ENCODE measurements at regions not wholly inside any gene's neighbourhood (a gene's known extent, or its start where the extent isn't known, plus 50 kb on each side); places are given as distances from the start of the nearest gene placed in this dataset.

GRCh38 chr3:34419801-34420200 lies 621.4 kb downstream of the PDCD6IP start:
- Histone ChIP-seq H3K36me3 (ENCODE audit: insufficient read depth) (no peaks in the 10 kb centered on the region), H3F3A (replicated peaks; ENCODE audit: low read depth) (no peaks in the 10 kb centered on the region), H3K4me3 (no peak overlapping the region), H3K27ac (ENCODE audit: low read depth) (no peak overlapping the region), H3K4me1 (ENCODE audit: insufficient read depth) (no peaks in the 10 kb centered on the region), H3K27me3 (ENCODE audit: insufficient read depth) (no peaks in the 10 kb centered on the region), H3K79me2 (replicated peaks; ENCODE audit: insufficient read depth) (no peaks in the 10 kb centered on the region), H2AFZ (no peak overlapping the region), H3K4me2 (no peak overlapping the region), H3K9me2 (ENCODE audit: insufficient read depth) (0 out of 2 replicates have a peak, but pooled peaks cover 3% of the 10 kb centered on the region), H4K20me1 (replicated peaks; ENCODE audit: insufficient read depth) (no peaks in the 10 kb centered on the region)
- no peak overlapping the region for H3K4me3 Mint-ChIP-seq
- peaks cover 9% of the 10 kb centered on the region for H3K4me1 Mint-ChIP-seq
- DNase-seq (ENCODE audit: low spot score) (peak; percentile 57), ATAC-seq (peak; percentile 62)
- H3K9me3 Mint-ChIP-seq, result no peaks in the 10 kb centered on the region
- H3K36me3 Mint-ChIP-seq (ENCODE audit: low read depth), result no peaks in the 10 kb centered on the region
- H3K27ac Mint-ChIP-seq, result no peak overlapping the region
- TF ChIP-seq, protein P1, sequence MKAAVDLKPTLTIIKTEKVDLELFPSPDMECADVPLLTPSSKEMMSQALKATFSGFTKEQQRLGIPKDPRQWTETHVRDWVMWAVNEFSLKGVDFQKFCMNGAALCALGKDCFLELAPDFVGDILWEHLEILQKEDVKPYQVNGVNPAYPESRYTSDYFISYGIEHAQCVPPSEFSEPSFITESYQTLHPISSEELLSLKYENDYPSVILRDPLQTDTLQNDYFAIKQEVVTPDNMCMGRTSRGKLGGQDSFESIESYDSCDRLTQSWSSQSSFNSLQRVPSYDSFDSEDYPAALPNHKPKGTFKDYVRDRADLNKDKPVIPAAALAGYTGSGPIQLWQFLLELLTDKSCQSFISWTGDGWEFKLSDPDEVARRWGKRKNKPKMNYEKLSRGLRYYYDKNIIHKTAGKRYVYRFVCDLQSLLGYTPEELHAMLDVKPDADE (IDR thresholded peaks at IDR 0.05), result no peak
- TF ChIP-seq REST (IDR thresholded peaks at IDR 0.05; ENCODE audit: unreplicated experiment) (peak; percentile 87), EZH2phosphoT487 (IDR thresholded peaks at IDR 0.05; ENCODE audit: unreplicated experiment) (no peak), JUNB (IDR thresholded peaks at IDR 0.05; ENCODE audit: unreplicated experiment) (no peak), CTCF (conservative IDR thresholded peaks at IDR 0.05; ENCODE audit: low read depth in 2 of 2) (no peak), ZNF331 (CRISPR knock-in tag; IDR thresholded peaks at IDR 0.05; ENCODE audit: low read depth) (no peak)
- no peaks in the 10 kb centered on the region for H3K27me3 Mint-ChIP-seq (ENCODE audit: insufficient read depth, low read depth, poor library complexity)

DNA sequence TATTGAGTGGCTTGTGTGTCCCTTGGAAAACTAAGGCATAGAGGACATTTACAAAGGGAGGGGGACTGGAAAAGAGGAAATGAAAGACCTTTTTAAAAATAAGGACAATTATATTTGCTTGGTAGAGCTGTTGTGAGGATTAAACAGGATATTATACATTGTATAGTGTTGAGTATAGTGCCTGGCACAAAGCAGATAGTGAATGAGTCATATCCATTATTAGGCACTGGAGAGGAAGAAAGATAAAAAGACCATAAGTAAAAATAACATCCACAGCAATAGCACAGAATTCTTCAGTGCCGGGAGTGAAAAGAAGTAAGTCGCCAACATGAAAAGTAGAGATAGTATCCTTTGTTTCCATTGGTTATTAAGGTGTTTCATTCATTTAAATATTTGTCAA lies 623.3 kb downstream of the PDCD6IP start:
- Histone ChIP-seq H2AFZ (no peak overlapping the region), H3K9me2 (ENCODE audit: insufficient read depth) (0 out of 2 replicates have a peak, but pooled peaks cover 3% of the 10 kb centered on the region), H3K27me3 (ENCODE audit: insufficient read depth) (no peaks in the 10 kb centered on the region), H4K20me1 (replicated peaks; ENCODE audit: insufficient read depth) (no peaks in the 10 kb centered on the region), H3K4me3 (no peak overlapping the region), H3K4me1 (ENCODE audit: insufficient read depth) (no peaks in the 10 kb centered on the region), H3F3A (replicated peaks; ENCODE audit: low read depth) (no peaks in the 10 kb centered on the region), H3K27ac (ENCODE audit: low read depth) (no peak overlapping the region), H3K79me2 (replicated peaks; ENCODE audit: insufficient read depth) (no peaks in the 10 kb centered on the region), H3K4me2 (no peak overlapping the region), H3K36me3 (ENCODE audit: insufficient read depth) (no peaks in the 10 kb centered on the region)
- Mint-ChIP-seq H3K27ac (no peak overlapping the region), H3K36me3 (ENCODE audit: low read depth) (no peaks in the 10 kb centered on the region), H3K4me1 (peaks cover 9% of the 10 kb centered on the region), H3K9me3 (0 out of 3 replicates have a peak, but pooled peaks cover 2% of the 10 kb centered on the region), H3K4me3 (no peak overlapping the region), H3K27me3 (ENCODE audit: insufficient read depth, low read depth, poor library complexity) (no peaks in the 10 kb centered on the region)
- no peak for DNase-seq (ENCODE audit: low spot score)
- ATAC-seq, result no peak
- TF ChIP-seq POLR2AphosphoS5 (IDR thresholded peaks at IDR 0.05; ENCODE audit: low read depth), result no peak
- TF ChIP-seq NANOG (IDR thresholded peaks at IDR 0.05; ENCODE audit: borderline replicate concordance), result no peak
- TF ChIP-seq, protein P1 (IDR thresholded peaks at IDR 0.05), result no peak
- no peak for TF ChIP-seq EZH2 (IDR thresholded peaks at IDR 0.05; ENCODE audit: low read depth, unreplicated experiment)

Measured in GM23338 (cell line).